GM21515 (cell line): ENCODE measurements at regions not wholly inside any gene's neighbourhood (a gene's known extent, or its start where the extent isn't known, plus 50 kb on each side); places are given as distances from the start of the nearest gene placed in this dataset.

ENCODE experiments used
- ATAC-seq: cut with Tn5 transposase; IDR thresholded peaks from one replicate; pipeline ENCODE4 v1.9.1; 2021; ENCODE audit not compliant: unreplicated experiment

GRCh38 chr15:31472636-31473384 is 146.2 kb downstream of the KLF13 start:
- peak; percentile 85 for ATAC-seq

GRCh38 chr15:31473385-31474058 is 146.9 kb downstream of the KLF13 start:
- ATAC-seq, result no peak

DNA sequence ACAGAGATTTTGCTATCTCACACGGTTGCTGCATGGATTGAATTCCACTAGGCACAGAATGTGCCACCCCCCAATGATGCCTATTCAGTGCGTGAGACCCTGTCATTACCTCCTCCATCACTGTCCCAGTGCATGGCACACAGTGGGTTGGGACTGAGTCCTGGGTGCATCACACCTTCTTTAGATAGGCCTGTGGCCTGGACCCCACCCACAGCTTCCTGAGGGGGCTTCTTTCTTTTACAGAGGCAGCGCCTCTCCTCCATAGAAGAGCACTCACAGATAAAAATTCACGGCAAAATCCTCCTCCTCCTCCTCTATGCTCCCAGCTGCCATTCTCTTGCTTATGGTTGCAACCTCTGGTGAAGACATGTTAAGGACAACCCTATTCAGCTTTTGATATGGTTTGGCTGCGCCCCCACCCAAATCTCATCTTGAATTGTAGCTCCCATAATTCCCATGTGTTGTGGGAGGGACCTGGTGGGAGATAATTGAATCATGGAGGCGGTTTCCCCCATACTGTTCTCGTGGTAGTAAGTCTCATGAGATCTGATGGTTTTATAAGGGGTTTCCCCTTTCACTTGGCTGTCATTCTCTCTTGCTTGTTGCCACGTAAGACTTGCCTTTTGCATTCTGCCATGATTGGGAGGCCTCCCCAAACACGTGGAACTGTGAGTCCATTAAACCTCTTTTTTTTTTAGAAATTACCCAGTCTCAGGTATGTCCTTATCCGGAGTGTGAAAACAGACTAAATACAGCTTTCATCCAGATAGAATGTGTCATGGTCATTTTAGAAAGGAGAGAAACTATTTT is 147.6 kb downstream of the KLF13 start:
- ATAC-seq, result no peak

GRCh38 chr15:31476236-31476810 is 149.7 kb downstream of the KLF13 start:
- ATAC-seq, result no peak

GRCh38 chr15:31476866-31477265 is 150.2 kb downstream of the KLF13 start:
- ATAC-seq, result no peak

- no peak for ATAC-seq
Observed at GRCh38 chr15:31477301-31477700, 150.7 kb downstream of the KLF13 start.

DNA sequence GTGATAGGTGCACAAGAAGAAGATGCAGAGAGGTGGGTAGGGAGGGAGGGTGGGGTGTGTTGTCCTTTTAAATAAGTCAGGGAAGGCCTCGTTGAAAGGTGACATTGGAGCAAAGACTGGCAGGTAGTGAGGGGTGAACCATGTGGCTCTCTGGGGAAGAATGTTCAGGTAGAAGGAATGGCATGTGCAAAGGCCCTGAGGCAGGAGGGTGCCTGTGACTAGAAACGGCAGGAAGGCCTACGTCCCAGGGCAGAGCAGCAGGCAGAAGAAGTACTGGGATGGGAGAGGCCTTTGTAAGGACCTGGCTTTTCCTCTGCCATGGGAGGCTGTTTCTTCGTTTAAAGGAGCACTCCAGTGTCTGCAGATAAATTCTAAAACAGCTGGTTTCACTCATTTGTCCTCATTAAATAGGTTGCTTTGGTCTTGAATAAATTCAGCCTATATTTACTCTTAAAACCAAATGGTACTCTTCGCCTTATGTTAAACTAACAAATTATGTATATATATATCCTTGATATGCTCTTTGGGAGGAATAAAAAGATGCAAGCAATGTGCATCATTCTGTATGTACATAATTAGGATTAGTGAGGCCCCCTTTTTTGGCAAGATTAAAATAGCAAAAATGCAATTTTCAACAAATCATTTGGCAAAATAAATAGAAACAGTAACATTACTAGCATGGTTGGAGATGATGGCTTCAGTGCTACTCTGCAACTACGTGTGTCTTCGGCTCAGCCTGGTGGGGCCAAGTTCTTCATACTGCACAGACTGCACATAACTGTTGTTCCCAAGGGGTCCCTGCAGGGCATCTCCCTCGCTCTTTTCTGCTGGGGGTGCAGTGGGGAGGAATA is 151.4 kb downstream of the KLF13 start:
- no peak for ATAC-seq

GRCh38 chr15:31478702-31479221 is 152.1 kb downstream of the KLF13 start:
- ATAC-seq, result no peak

- ATAC-seq, result no peak
Observed at GRCh38 chr15:31480356-31481025, 153.9 kb downstream of the KLF13 start.

DNA sequence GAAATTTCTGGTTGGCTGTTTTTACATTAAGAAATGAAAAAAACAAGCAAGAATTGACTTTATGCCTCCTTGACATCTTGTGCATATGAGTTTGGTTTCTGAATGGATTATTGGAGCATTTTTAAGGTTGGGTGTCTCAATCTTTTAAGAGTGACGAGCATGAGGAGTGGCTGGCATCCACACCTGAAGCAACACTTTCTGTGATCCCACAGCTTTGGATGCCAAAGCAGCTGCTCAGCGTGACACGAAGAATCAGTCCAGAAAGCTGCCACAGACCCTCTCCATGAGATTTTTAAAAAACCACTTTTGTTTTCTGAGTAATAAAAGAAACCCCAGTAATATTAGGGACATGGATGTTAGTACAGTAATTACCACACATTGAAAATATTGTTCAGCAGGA is 154.5 kb downstream of the KLF13 start:
- ATAC-seq, result no peak

GRCh38 chr15:31482122-31482922 is 155.7 kb downstream of the KLF13 start:
- no peak for ATAC-seq

DNA sequence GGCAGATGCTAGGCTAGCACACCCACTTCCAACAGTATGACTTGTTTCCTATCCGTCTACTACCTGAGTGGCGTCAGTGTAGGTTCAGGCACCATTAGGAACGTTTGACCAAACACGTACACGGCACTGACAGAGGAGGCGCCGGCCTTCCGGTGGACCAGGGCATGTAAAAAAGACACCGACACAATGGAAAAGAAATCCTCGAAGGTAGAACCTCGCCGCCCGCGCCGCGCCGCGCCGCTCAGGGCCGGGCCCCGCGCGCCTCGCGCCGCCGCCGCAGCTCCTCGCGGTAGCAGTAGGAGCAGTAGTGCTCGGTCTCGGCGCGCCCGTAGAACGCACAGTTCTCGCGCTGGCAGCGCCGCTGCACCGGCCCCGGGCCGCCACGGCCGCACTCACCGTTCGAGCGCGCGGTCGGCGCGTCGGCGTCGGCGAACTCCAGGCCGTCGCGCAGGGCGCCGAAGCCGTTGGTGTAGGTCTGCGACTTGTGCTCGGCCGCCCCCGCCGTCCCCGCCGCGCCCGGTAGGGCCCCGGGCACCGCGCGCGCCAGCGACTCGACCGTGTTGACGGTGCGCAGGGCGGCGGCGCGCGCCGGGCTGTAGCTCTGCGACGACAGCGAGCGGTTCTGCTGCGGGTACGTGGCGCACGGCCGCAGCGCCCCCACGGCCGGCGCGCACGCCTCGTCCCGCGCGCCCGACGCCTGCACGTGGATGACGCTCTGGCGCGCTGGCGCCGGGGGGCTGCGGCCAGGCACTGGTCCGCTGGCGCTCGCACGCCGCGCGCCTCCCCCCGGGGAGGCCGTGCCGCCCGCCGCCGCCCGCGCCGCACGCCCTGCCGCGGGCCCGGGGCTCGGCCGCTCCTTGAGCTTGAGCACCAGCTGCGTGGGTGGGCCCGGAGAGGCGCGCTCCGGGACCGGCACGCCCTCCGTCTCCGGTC is 156.7 kb downstream of the KLF13 start:
- ATAC-seq, result no peak

GRCh38 chr15:31483986-31484951 is 157.6 kb downstream of the KLF13 start:
- ATAC-seq, result no peak

DNA sequence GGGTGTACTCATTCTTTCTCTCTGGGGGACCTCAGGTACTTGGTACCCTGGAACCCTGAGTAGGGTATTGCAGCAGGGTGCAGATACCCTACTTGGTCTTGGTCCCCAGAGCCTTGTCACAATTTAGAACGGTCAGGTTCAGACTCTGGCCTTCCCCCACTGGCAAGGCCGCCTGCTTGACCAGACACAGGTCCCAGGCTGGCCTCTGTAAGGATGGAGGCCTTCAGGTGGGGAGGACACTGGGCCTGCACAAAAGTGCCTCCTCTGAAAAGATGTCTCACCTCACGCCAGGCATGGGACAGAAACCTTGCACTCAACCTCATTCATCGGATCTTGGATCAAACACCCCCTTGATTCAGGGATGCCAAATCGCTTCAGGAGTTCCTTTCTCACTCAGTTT is 158.4 kb downstream of the KLF13 start:
- no peak for ATAC-seq

DNA sequence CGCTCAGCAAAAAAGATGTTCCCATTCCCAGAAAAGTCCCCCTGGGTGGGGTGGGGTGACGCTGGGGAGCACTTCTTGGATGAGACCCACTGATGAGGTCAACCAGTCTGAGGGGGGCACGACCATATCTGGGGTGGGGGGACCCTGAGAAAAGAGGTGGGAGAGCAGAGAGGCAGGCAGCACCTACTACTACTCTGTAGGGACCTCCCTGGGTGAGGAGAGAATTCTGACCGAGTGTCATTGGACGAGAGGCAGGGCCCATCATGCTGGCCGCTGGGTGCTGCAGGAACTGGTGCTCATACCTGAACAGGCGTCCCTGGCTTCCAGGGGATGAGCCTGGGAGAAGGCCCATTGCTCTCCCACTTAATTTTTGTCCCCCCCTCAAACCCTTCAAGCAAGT is 158.8 kb downstream of the KLF13 start:
- ATAC-seq, result no peak

DNA sequence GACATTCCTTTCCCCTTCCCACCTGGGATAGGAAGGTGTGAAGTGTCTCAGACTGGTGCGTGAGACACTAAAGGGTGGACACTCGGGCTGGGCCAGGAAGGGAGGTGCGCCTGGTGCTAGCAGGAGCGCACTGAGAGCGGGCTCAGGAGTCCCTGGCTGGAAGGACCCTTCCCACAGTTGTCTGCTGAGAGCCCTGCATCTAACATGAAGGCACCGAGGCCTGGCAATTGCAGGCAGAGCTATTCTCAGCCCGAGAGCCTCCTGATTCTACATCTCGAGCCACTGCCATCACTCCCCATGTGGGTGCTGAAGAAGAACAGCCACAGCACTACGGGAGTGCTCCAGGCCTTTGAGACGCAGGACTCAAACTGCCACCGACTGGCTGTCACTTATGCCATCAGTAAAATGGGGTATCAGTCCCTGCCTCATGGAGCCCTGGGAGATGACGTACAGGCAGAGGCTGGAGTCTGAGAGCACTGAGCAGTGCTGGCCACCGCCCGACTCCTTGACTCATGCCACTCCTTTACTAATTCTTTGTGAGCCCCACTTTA is 159.4 kb downstream of the KLF13 start:
- no peak for ATAC-seq
